ENCODE measurements at regions not wholly inside any gene's neighbourhood (a gene's known extent, or its start where the extent isn't known, plus 50 kb on each side); places are given as distances from the start of the nearest gene placed in this dataset.
"Not testable (repeated sequence)": the region's sequence is repeated elsewhere in the genome, so short reads cannot be mapped to it uniquely, and the experiment has no call there.

GRCh38 chr10:117815816-117816215 lies 230.9 kb downstream of the RAB11FIP2 start:
- H3K9me3 ChIP-seq (ENCODE audit: control insufficient read depth, low read depth, low read length); H3K4me1 ChIP-seq (ENCODE audit: control insufficient read depth, low read depth, low read length); H3K27me3 ChIP-seq (ENCODE audit: control insufficient read depth, insufficient read depth, low read length); H3K9ac ChIP-seq (ENCODE audit: low read length); H3K36me3 ChIP-seq (ENCODE audit: control insufficient read depth, low read depth, low read length); H3K4me3 ChIP-seq (ENCODE audit: low read length); H3K27ac ChIP-seq (ENCODE audit: low read length): not testable (repeated sequence)

- Histone ChIP-seq H3K27ac (ENCODE audit: low read length) (no peak overlapping the region), H3K4me1 (ENCODE audit: control insufficient read depth, low read depth, low read length) (no peaks in the 10 kb centered on the region), H3K4me3 (ENCODE audit: low read length) (no peak overlapping the region), H3K36me3 (ENCODE audit: control insufficient read depth, low read depth, low read length) (no peaks in the 10 kb centered on the region), H3K9ac (ENCODE audit: low read length) (no peak overlapping the region), H3K9me3 (ENCODE audit: control insufficient read depth, low read depth, low read length) (no peaks in the 10 kb centered on the region), H3K27me3 (ENCODE audit: control insufficient read depth, insufficient read depth, low read length) (no peaks in the 10 kb centered on the region)
These were observed 229.6 kb downstream of the RAB11FIP2 start for GRCh38 chr10:117817116-117817515.

GRCh38 chr10:117818721-117819120 lies 228.0 kb downstream of the RAB11FIP2 start:
- Histone ChIP-seq H3K9me3 (ENCODE audit: control insufficient read depth, low read depth, low read length) (no peaks in the 10 kb centered on the region), H3K4me3 (ENCODE audit: low read length) (no peak overlapping the region), H3K36me3 (ENCODE audit: control insufficient read depth, low read depth, low read length) (no peaks in the 10 kb centered on the region), H3K27ac (ENCODE audit: low read length) (no peak overlapping the region), H3K9ac (ENCODE audit: low read length) (no peak overlapping the region), H3K4me1 (ENCODE audit: control insufficient read depth, low read depth, low read length) (no peaks in the 10 kb centered on the region), H3K27me3 (ENCODE audit: control insufficient read depth, insufficient read depth, low read length) (no peaks in the 10 kb centered on the region)

GRCh38 chr10:117819304-117819703 lies 227.4 kb downstream of the RAB11FIP2 start:
- Histone ChIP-seq H3K27ac (ENCODE audit: low read length) (no peak overlapping the region), H3K4me1 (ENCODE audit: control insufficient read depth, low read depth, low read length) (no peaks in the 10 kb centered on the region), H3K9me3 (ENCODE audit: control insufficient read depth, low read depth, low read length) (no peaks in the 10 kb centered on the region), H3K27me3 (ENCODE audit: control insufficient read depth, insufficient read depth, low read length) (no peaks in the 10 kb centered on the region), H3K9ac (ENCODE audit: low read length) (no peak overlapping the region), H3K36me3 (ENCODE audit: control insufficient read depth, low read depth, low read length) (no peaks in the 10 kb centered on the region), H3K4me3 (ENCODE audit: low read length) (no peak overlapping the region)

GRCh38 chr10:117823980-117824379 lies 222.8 kb downstream of the RAB11FIP2 start:
- no peaks in the 10 kb centered on the region for H3K27me3 ChIP-seq (ENCODE audit: control insufficient read depth, insufficient read depth, low read length)
- H3K27ac ChIP-seq (ENCODE audit: low read length): no peak overlapping the region
- peaks cover 5% of the 10 kb centered on the region for H3K4me1 ChIP-seq (ENCODE audit: control insufficient read depth, low read depth, low read length)
- H3K9ac ChIP-seq (ENCODE audit: low read length): no peak overlapping the region
- H3K4me3 ChIP-seq (ENCODE audit: low read length): no peak overlapping the region
- no peaks in the 10 kb centered on the region for H3K36me3 ChIP-seq (ENCODE audit: control insufficient read depth, low read depth, low read length)
- no peaks in the 10 kb centered on the region for H3K9me3 ChIP-seq (ENCODE audit: control insufficient read depth, low read depth, low read length)

- H3K27ac ChIP-seq (ENCODE audit: low read length): no peak overlapping the region
- H3K9ac ChIP-seq (ENCODE audit: low read length): no peak overlapping the region
- no peaks in the 10 kb centered on the region for H3K27me3 ChIP-seq (ENCODE audit: control insufficient read depth, insufficient read depth, low read length)
- H3K9me3 ChIP-seq (ENCODE audit: control insufficient read depth, low read depth, low read length): no peaks in the 10 kb centered on the region
- H3K4me1 ChIP-seq (ENCODE audit: control insufficient read depth, low read depth, low read length): peaks cover 21% of the 10 kb centered on the region
- H3K4me3 ChIP-seq (ENCODE audit: low read length): no peak overlapping the region
- no peaks in the 10 kb centered on the region for H3K36me3 ChIP-seq (ENCODE audit: control insufficient read depth, low read depth, low read length)
These were observed 216.5 kb downstream of the RAB11FIP2 start for GRCh38 chr10:117830205-117830604.

GRCh38 chr10:117830787-117831212 lies 215.9 kb downstream of the RAB11FIP2 start:
- no peaks in the 10 kb centered on the region for H3K27me3 ChIP-seq (ENCODE audit: control insufficient read depth, insufficient read depth, low read length)
- no peaks in the 10 kb centered on the region for H3K9me3 ChIP-seq (ENCODE audit: control insufficient read depth, low read depth, low read length)
- H3K4me1 ChIP-seq (ENCODE audit: control insufficient read depth, low read depth, low read length): peaks cover 21% of the 10 kb centered on the region
- H3K4me3 ChIP-seq (ENCODE audit: low read length): no peak overlapping the region
- H3K27ac ChIP-seq (ENCODE audit: low read length): no peak overlapping the region
- no peaks in the 10 kb centered on the region for H3K36me3 ChIP-seq (ENCODE audit: control insufficient read depth, low read depth, low read length)
- no peak overlapping the region for H3K9ac ChIP-seq (ENCODE audit: low read length)

GRCh38 chr10:117838500-117839498 lies 207.9 kb downstream of the RAB11FIP2 start:
- H3K27ac ChIP-seq (ENCODE audit: low read length); H3K36me3 ChIP-seq (ENCODE audit: control insufficient read depth, low read depth, low read length); H3K9me3 ChIP-seq (ENCODE audit: control insufficient read depth, low read depth, low read length); H3K4me1 ChIP-seq (ENCODE audit: control insufficient read depth, low read depth, low read length): not testable (repeated sequence)
- H3K27me3 ChIP-seq (ENCODE audit: control insufficient read depth, insufficient read depth, low read length): peaks cover 17% of the 10 kb centered on the region
- peak overlapping the region; percentile 65 for H3K9ac ChIP-seq (ENCODE audit: low read length)
- H3K4me3 ChIP-seq (ENCODE audit: low read length): peak overlapping the region; percentile 58

DNA sequence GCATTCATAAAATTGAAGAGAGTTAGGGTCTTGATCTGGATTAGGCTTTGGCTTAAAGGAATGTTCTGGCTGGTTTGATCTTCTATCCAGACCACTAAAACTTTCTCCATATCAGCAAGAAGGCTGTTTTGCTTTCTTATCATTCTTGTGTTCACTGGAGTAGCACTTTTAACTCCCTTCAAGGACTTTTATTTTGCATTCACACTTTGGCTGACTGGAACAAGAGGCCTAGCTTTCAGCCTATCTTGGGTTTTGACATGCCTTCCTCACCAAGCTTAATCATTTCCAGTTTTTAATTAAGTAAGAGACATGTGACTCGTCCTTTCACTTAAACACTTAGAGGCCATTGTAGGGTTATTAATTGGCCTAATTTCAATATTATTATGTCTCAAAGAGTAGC lies 190.3 kb downstream of the RAB11FIP2 start:
- not testable (repeated sequence) for H3K27me3 ChIP-seq (ENCODE audit: control insufficient read depth, insufficient read depth, low read length); H3K9me3 ChIP-seq (ENCODE audit: control insufficient read depth, low read depth, low read length); H3K4me3 ChIP-seq (ENCODE audit: low read length)

GRCh38 chr10:117860135-117860534 lies 186.6 kb downstream of the RAB11FIP2 start:
- H3K27me3 ChIP-seq (ENCODE audit: control insufficient read depth, insufficient read depth, low read length): no peaks in the 10 kb centered on the region
- no peak overlapping the region for H3K4me3 ChIP-seq (ENCODE audit: low read length)
- no peak overlapping the region for H3K9ac ChIP-seq (ENCODE audit: low read length)
- H3K27ac ChIP-seq (ENCODE audit: low read length): no peak overlapping the region
- no peaks in the 10 kb centered on the region for H3K9me3 ChIP-seq (ENCODE audit: control insufficient read depth, low read depth, low read length)
- no peaks in the 10 kb centered on the region for H3K4me1 ChIP-seq (ENCODE audit: control insufficient read depth, low read depth, low read length)
- no peaks in the 10 kb centered on the region for H3K36me3 ChIP-seq (ENCODE audit: control insufficient read depth, low read depth, low read length)

More for the DNA sequence above, 190.3 kb downstream of the RAB11FIP2 start:
- H3K27ac ChIP-seq (ENCODE audit: low read length); H3K36me3 ChIP-seq (ENCODE audit: control insufficient read depth, low read depth, low read length); H3K9ac ChIP-seq (ENCODE audit: low read length); H3K4me1 ChIP-seq (ENCODE audit: control insufficient read depth, low read depth, low read length): not testable (repeated sequence)

DNA sequence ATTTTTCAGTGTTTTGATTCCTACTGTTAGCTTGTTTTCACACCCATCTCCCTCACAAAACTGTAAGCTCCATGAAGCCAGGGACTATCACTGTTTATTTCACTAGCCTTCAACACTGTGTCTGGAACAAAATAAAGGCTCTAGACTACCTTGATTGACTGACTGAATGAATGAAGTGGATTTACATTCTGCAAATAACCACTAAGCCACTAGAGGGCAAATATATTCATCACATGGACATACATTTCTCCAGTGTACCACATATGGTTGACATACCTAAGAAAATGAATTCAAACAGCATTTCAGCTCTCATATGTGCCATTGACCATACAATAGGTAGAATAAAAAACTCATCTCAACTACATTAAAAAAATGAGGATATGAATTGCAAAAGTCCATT lies 185.9 kb downstream of the RAB11FIP2 start:
- no peak overlapping the region for H3K27ac ChIP-seq (ENCODE audit: low read length)
- H3K36me3 ChIP-seq (ENCODE audit: control insufficient read depth, low read depth, low read length): no peaks in the 10 kb centered on the region
- no peaks in the 10 kb centered on the region for H3K27me3 ChIP-seq (ENCODE audit: control insufficient read depth, insufficient read depth, low read length)
- H3K9me3 ChIP-seq (ENCODE audit: control insufficient read depth, low read depth, low read length): no peaks in the 10 kb centered on the region
- no peak overlapping the region for H3K4me3 ChIP-seq (ENCODE audit: low read length)
- H3K4me1 ChIP-seq (ENCODE audit: control insufficient read depth, low read depth, low read length): no peaks in the 10 kb centered on the region
- no peak overlapping the region for H3K9ac ChIP-seq (ENCODE audit: low read length)

DNA sequence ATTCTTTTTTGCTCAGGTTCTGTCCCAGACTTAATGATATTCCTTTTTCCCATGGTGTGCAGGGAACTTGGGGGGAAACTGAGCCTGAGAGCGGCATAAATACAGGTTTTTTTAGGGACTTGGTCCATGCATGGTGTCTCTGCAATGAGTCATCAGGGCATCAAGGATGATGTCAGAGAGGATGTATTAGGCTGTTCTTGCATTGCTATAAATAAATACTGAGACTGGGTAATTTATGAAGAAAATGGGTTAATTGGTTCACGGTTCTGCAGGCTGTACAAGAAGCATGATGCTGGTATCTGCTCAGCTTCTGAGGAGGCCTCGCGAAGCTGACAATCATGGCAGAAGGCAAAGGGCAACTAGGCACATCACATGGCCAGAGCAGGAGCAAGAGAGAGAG lies 185.4 kb downstream of the RAB11FIP2 start:
- Histone ChIP-seq H3K9ac (ENCODE audit: low read length) (no peak overlapping the region), H3K4me1 (ENCODE audit: control insufficient read depth, low read depth, low read length) (no peaks in the 10 kb centered on the region), H3K27me3 (ENCODE audit: control insufficient read depth, insufficient read depth, low read length) (no peaks in the 10 kb centered on the region), H3K36me3 (ENCODE audit: control insufficient read depth, low read depth, low read length) (no peaks in the 10 kb centered on the region), H3K27ac (ENCODE audit: low read length) (no peak overlapping the region), H3K9me3 (ENCODE audit: control insufficient read depth, low read depth, low read length) (no peaks in the 10 kb centered on the region), H3K4me3 (ENCODE audit: low read length) (no peak overlapping the region)
